HCT116 (cell line): ENCODE measurements at regions not wholly inside any gene's neighbourhood (a gene's known extent, or its start where the extent isn't known, plus 50 kb on each side); places are given as distances from the start of the nearest gene placed in this dataset.

ENCODE experiments used
- CTCF ChIP-seq, 3 experiments: fragments of 200-600 bp in 1 of 3; sonication (generic) in 1 of 3; IDR thresholded peaks in 2 of 3; conservative IDR thresholded peaks in 1 of 3; 2 replicates each; pipeline ENCODE4 v1.5.1; 2012 to 2017; ENCODE audit warnings: low read depth in 2 of 3, low read length in 2 of 3, antibody characterized with exemption in 1 of 3, borderline replicate concordance in 1 of 3, control low read depth in 1 of 3, mild to moderate bottlenecking in 1 of 3, mixed read lengths in 1 of 3, mixed run types in 1 of 3, moderate library complexity in 1 of 3; ENCODE audit not compliant: insufficient read depth in 1 of 3
- EZH2 ChIP-seq: fragments of 200-600 bp; sonication (generic); IDR thresholded peaks from 2 replicates; pipeline ENCODE4 v1.6.1; 2017; ENCODE audit warnings: antibody characterized with exemption, mixed run types
- EZH2phosphoT487 ChIP-seq: fragments of 200-600 bp; IDR thresholded peaks from 2 replicates; pipeline ENCODE4 v1.6.1; 2018; ENCODE audit warnings: antibody characterized with exemption, borderline replicate concordance
- POLR2A ChIP-seq: IDR thresholded peaks from 2 replicates; pipeline ENCODE4 v1.7.0; 2011; ENCODE audit warnings: borderline replicate concordance; ENCODE audit not compliant: insufficient read depth, insufficient read length; ENCODE audit errors: extremely low read depth
- POLR2AphosphoS5 ChIP-seq: IDR thresholded peaks from 2 replicates; pipeline ENCODE4 v1.6.1; 2011; ENCODE audit warnings: mild to moderate bottlenecking, low read depth, low read length, moderate library complexity
- RAD21 ChIP-seq: IDR thresholded peaks from 2 replicates; pipeline ENCODE4 v1.6.1; 2012; ENCODE audit warnings: low read depth, mild to moderate bottlenecking
- REST ChIP-seq: IDR thresholded peaks from 2 replicates; pipeline ENCODE4 v1.6.1; 2012; ENCODE audit warnings: low read depth
- SIN3A ChIP-seq: IDR thresholded peaks from 2 replicates; pipeline ENCODE4 v1.6.1; 2012; ENCODE audit warnings: low read depth

- TF ChIP-seq CTCF (IDR thresholded peaks at IDR 0.05 in 2 of 3, conservative IDR thresholded peaks at IDR 0.05 in 1 of 3; ENCODE audit: borderline replicate concordance in 1 of 3, insufficient read depth in 1 of 3, low read depth in 2 of 3, low read length in 2 of 3) (no peak), REST (no peak), EZH2phosphoT487 (no peak), SIN3A (no peak), RAD21 (no peak), POLR2AphosphoS5 (no peak), EZH2 (no peak), POLR2A (no peak)
Observed at GRCh38 chr4:149949381-149949780, 128.9 kb upstream of the DCLK2 start.
